ENCODE measurements at regions not wholly inside any gene's neighbourhood (a gene's known extent, or its start where the extent isn't known, plus 50 kb on each side); places are given as distances from the start of the nearest gene placed in this dataset.

- H3K27me3 Mint-ChIP-seq: peaks cover 12% of the 10 kb centered on the region
- CTCF ChIA-PET: interaction anchor here (0.5 kb wide), 1 partner anchor 117 kb away, joined by 3 read pairs; no protein-coding TSS in a partner anchor
- ATAC-seq (ENCODE audit: poor library complexity) (no peak), DNase-seq (no peak)
- H3K4me1 Mint-ChIP-seq (ENCODE audit: low read depth): peaks cover 5% of the 10 kb centered on the region
- no peaks in the 10 kb centered on the region for H3K9me3 Mint-ChIP-seq
- POLR2A ChIA-PET: no interaction called here
- H3K4me1 ChIP-seq (ENCODE audit: insufficient read depth, low read length): peaks cover 2% of the 10 kb centered on the region
- no peak overlapping the region for H3K27ac Mint-ChIP-seq
- H3K4me3 ChIP-seq (ENCODE audit: low read length): no peak overlapping the region
- H3K36me3 Mint-ChIP-seq (ENCODE audit: low read depth): no peaks in the 10 kb centered on the region
- no peaks in the 10 kb centered on the region for H3K9me3 ChIP-seq (ENCODE audit: control insufficient read depth in 1 of 2, insufficient read depth in 1 of 2, low read length in 2 of 2)
- no peak overlapping the region for H3K4me3 Mint-ChIP-seq
- H3K36me3 ChIP-seq (ENCODE audit: insufficient read depth, low read length): no peaks in the 10 kb centered on the region
- peaks cover 0 to 3% of the 10 kb centered on the region in 2 experiments for H3K27me3 ChIP-seq (ENCODE audit: control insufficient read depth in 1 of 2, insufficient read depth in 2 of 2, low read length in 2 of 2)
- no peak for TF ChIP-seq CTCF (IDR thresholded peaks at IDR 0.05)
- H3K27ac ChIP-seq (ENCODE audit: low read depth in 1 of 2, low read length in 2 of 2): no peak overlapping the region
- intact Hi-C loops (cut with DNase I, micrococcal nuclease): no loop called here
Measured at GRCh38 chr17:77801545-77802332, 156.8 kb upstream of the TNRC6C start.

GRCh38 chr17:77802333-77802615 lies 156.2 kb upstream of the TNRC6C start:
- no peaks in the 10 kb centered on the region for H3K36me3 ChIP-seq (ENCODE audit: insufficient read depth, low read length)
- Mint-ChIP-seq H3K36me3 (ENCODE audit: low read depth) (no peaks in the 10 kb centered on the region), H3K27ac (no peak overlapping the region), H3K27me3 (peaks cover 12% of the 10 kb centered on the region), H3K9me3 (no peaks in the 10 kb centered on the region), H3K4me1 (ENCODE audit: low read depth) (peaks cover 5% of the 10 kb centered on the region), H3K4me3 (no peak overlapping the region)
- peaks cover 2% of the 10 kb centered on the region for H3K4me1 ChIP-seq (ENCODE audit: insufficient read depth, low read length)
- H3K27ac ChIP-seq (ENCODE audit: low read depth in 1 of 2, low read length in 2 of 2): no peak overlapping the region
- ATAC-seq (ENCODE audit: poor library complexity) (no peak), DNase-seq (no peak)
- H3K4me3 ChIP-seq (ENCODE audit: low read length): no peak overlapping the region
- intact Hi-C loops (cut with DNase I, micrococcal nuclease): no loop called here
- no peaks in the 10 kb centered on the region for H3K9me3 ChIP-seq (ENCODE audit: control insufficient read depth in 1 of 2, insufficient read depth in 1 of 2, low read length in 2 of 2)
- peaks cover 0 to 3% of the 10 kb centered on the region in 2 experiments for H3K27me3 ChIP-seq (ENCODE audit: control insufficient read depth in 1 of 2, insufficient read depth in 2 of 2, low read length in 2 of 2)
- ChIA-PET POLR2A (no interaction called here), CTCF (interaction anchor here (0.5 kb wide), 1 partner anchor 117 kb away, joined by 3 read pairs; no protein-coding TSS in a partner anchor)
- TF ChIP-seq CTCF (IDR thresholded peaks at IDR 0.05): no peak

GRCh38 chr17:77802811-77803220 lies 155.7 kb upstream of the TNRC6C start:
- H3K9me3 Mint-ChIP-seq: no peaks in the 10 kb centered on the region
- peaks cover 5% of the 10 kb centered on the region for H3K4me1 Mint-ChIP-seq (ENCODE audit: low read depth)
- TF ChIP-seq CTCF (IDR thresholded peaks at IDR 0.05): no peak
- no peaks in the 10 kb centered on the region for H3K36me3 ChIP-seq (ENCODE audit: insufficient read depth, low read length)
- no peak overlapping the region for H3K4me3 Mint-ChIP-seq
- POLR2A ChIA-PET: no interaction called here
- H3K9me3 ChIP-seq (ENCODE audit: control insufficient read depth in 1 of 2, insufficient read depth in 1 of 2, low read length in 2 of 2): no peaks in the 10 kb centered on the region
- no peak overlapping the region for H3K27ac ChIP-seq (ENCODE audit: low read depth in 1 of 2, low read length in 2 of 2)
- H3K27me3 ChIP-seq (ENCODE audit: control insufficient read depth in 1 of 2, insufficient read depth in 2 of 2, low read length in 2 of 2): peaks cover 0 to 3% of the 10 kb centered on the region in 2 experiments
- H3K4me3 ChIP-seq (ENCODE audit: low read length): no peak overlapping the region
- H3K27me3 Mint-ChIP-seq: peaks cover 12% of the 10 kb centered on the region
- CTCF ChIA-PET: no interaction called here
- H3K27ac Mint-ChIP-seq: no peak overlapping the region
- H3K4me1 ChIP-seq (ENCODE audit: insufficient read depth, low read length): peaks cover 2% of the 10 kb centered on the region
- intact Hi-C loops (cut with DNase I, micrococcal nuclease): no loop called here
- no peak for ATAC-seq (ENCODE audit: poor library complexity)
- DNase-seq: no peak
- H3K36me3 Mint-ChIP-seq (ENCODE audit: low read depth): no peaks in the 10 kb centered on the region
